Activated naive CD8-positive, alpha-beta T cell treated with anti-CD3 and anti-CD28 coated beads, Interleukin-2, amount 50 U/mL, for 16 hours (primary cell): ENCODE measurements at regions not wholly inside any gene's neighbourhood (a gene's known extent, or its start where the extent isn't known, plus 50 kb on each side); places are given as distances from the start of the nearest gene placed in this dataset.
"Not testable (repeated sequence)": the region's sequence is repeated elsewhere in the genome, so short reads cannot be mapped to it uniquely, and the experiment has no call there.

Experiments used
- DNase-seq: peaks from one replicate; pipeline ENCODE4 v3.0.0-alpha.2; 2020; ENCODE audit warnings: low read depth, low spot score

DNA sequence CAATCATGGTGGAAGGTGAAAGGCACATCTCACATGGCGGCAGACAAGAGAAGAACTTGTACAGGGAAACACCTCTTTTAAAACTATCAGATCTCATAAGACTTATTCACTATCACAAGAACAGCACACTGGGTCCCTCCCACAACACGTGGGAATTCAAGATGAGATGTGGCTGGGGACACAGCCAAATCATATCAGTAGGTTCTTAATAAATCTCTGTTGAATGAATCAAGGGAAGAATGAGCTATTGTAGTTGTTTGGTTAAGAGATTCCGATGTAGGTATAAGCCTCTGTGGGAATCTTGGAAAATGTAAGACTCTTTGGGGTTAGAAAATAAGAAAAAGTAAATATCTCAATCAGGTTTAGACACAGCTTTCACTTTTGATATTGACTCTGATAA is 400.2 kb downstream of the KCNRG start:
- no peak for DNase-seq

GRCh38 chr13:50417597-50417996 is 402.4 kb downstream of the KCNRG start:
- no peak for DNase-seq

GRCh38 chr13:50419331-50419865 is 404.2 kb downstream of the KCNRG start:
- DNase-seq: no peak

- DNase-seq: no peak
Observed at GRCh38 chr13:50419896-50420295, 404.7 kb downstream of the KCNRG start.

- no peak for DNase-seq
Observed at GRCh38 chr13:50420718-50421472, 405.7 kb downstream of the KCNRG start.

DNA sequence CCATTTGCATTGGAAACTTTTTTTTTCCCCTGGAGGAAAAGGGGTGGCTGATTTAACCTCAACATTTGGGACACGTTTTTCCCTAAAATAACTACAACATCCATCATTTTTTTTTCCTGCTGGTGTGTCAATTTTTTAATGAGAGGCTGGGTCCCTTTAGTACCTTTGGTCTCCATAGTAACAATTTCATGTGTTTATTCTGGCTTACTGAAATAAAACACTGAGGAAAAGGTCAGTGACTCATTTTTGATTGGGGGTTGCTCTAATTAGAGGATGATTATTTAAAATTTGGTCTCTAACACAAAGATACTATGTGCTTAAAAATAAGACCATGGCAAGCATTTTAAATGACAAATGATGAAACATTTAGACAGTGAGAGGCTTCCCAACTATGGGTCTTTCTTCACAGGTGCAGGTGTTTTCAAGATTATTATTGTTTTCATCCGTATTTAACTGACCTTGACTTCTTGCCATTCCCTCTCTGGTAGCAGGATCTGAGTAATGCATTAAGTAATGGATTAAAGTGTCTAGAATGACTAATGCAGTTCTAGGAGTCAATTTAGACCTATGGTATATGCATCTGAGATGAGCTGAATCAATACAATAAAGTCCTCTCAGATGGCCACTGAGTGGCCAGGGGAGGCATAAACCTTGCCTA is 406.4 kb downstream of the KCNRG start:
- DNase-seq: no peak

GRCh38 chr13:50422181-50423148 is 407.2 kb downstream of the KCNRG start:
- no peak for DNase-seq

GRCh38 chr13:50424993-50425392 is 409.7 kb downstream of the KCNRG start:
- no peak for DNase-seq

- no peak for DNase-seq
Observed at GRCh38 chr13:50425772-50426171, 410.5 kb downstream of the KCNRG start.

- no peak for DNase-seq
Observed at GRCh38 chr13:50426927-50427326, 411.7 kb downstream of the KCNRG start.

GRCh38 chr13:50427511-50427910 is 412.3 kb downstream of the KCNRG start:
- not testable (repeated sequence) for DNase-seq

DNA sequence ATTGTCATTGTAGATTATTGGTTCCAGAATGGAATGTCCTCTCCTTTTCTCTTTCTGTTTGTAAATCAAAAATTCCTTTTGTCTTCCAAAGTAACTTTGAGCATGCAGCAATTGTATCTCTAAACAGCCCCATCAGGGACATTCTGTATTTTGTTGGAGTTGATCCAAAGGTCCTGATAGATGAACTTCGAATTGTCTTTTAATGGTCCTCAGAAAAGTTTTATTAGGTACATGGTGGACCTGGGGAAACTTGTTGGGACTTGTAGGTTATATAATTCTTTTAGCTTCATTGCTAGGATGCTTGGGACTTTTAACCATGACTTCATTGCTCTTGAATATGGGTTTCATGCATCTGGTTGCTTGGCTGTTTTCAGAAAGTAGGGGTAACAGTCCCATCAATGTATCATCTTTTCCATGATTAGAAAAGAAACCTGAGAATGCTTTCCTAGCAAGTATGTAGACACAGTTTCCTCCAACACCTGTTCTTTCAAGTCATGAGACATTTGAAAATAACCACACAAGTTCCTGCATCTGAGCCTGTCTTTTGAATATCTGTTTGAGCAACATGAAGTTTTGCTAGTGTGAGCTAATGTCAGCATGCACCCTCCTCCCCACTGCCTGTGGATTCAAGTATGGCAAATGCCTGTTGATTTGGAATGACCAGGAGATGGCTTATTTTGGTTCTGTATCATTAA is 413.1 kb downstream of the KCNRG start:
- no peak for DNase-seq

DNA sequence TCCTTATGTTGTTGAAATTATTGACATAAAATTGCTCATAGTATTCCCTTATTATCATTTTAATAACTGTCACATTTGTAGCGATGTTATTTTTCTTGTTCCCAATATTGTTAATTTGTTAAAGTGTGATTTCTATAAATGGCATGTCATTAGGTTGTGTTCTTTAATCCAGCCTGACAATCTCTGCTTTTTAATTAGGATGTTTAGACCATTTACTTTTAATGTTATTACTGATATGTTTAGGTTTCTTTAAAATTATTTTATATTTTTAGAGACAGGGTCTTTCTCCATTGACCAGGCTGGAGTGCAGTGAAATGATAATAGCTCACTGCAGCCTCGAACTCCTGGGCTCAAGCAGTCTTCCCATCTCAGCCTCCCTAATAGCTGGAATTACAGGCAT is 408.5 kb downstream of the DLEU7 start:
- DNase-seq: no peak

DNA sequence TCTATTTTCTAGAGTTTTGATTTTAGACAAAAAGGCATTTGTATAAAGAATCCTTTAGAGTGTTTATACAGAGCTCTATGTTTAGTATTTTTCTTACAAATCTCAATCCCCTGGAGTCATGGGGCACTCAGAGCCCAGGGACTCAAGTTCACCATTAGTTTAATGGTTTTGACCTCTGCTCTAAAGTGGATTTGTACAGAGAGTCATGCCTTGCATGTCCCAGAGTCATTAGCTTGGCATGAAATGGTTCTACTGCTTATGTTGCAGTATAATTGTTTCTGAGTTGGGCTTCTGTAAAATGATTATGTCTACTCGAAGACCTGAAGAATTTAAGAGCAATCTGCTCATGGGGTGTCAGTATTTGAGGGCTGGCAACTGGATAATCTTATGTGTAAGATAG is 406.2 kb downstream of the DLEU7 start:
- DNase-seq: no peak

GRCh38 chr13:50438351-50438750 is 405.1 kb downstream of the DLEU7 start:
- no peak for DNase-seq

- DNase-seq: no peak
Observed at GRCh38 chr13:50441130-50441529, 402.4 kb downstream of the DLEU7 start.

GRCh38 chr13:50444726-50445125 is 398.8 kb downstream of the DLEU7 start:
- no peak for DNase-seq

DNA sequence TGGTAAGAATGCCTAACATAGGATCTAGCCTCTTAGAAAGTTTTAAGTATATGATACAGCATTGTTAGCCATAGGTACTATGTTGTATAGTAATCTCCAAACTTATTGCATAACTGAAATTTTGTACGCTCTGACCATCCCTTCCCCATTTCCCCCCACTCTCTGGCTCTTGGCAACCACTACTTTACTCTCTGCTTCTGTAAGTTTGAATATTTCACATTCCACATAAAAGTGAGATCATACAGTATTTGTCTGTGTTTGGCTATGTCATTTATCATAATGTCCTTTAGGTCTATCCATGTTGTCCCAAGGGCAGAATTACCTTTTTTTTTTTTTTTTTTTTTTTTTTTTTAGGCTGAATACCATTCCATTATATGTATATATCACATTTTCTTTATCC is 396.9 kb downstream of the DLEU7 start:
- DNase-seq: no peak

DNA sequence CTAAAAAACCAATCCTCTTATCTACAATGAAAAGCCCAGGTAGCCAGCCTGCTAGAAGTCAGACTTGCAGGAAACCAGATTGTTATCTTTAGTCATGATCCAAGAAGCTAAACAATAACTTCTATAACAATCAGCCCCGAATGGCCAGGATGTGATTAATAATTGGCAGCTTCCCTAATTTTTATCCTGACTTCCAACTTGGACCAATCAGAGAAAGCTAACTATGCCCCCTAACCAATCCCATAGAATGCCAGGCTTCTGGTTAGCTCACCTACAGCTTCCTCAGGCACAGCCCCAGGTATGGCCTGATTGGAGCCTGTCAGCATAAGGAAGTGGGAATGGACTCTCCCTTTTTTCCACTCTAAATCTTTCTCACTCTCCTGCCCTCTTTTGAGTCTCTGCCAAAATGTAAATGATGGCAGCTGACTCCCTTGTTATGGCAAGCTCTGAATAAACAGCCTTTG is 394.9 kb downstream of the DLEU7 start:
- DNase-seq: no peak

- DNase-seq: no peak
Observed at GRCh38 chr13:50449465-50449864, 394.0 kb downstream of the DLEU7 start.

DNA sequence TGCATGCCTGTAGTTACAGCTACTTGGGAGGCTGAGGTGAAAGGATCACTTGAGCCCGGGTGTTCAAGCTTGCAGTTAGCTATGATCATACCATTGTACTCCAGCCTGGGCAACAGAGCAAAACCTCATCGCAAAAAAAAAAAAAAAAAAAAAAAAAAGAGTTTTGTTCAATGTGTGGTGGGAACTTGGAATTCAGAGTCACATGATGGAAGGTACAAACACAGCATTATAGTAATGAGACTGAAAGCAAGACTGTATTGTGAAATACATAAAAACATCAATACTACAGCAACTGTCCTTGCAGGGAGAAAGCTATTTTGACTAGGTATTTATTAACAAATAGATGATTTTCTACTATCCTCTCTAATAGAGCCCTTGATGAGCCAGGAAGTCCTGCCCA is 393.2 kb downstream of the DLEU7 start:
- no peak for DNase-seq
